ENCODE measurements at regions not wholly inside any gene's neighbourhood (a gene's known extent, or its start where the extent isn't known, plus 50 kb on each side); places are given as distances from the start of the nearest gene placed in this dataset.

DNA sequence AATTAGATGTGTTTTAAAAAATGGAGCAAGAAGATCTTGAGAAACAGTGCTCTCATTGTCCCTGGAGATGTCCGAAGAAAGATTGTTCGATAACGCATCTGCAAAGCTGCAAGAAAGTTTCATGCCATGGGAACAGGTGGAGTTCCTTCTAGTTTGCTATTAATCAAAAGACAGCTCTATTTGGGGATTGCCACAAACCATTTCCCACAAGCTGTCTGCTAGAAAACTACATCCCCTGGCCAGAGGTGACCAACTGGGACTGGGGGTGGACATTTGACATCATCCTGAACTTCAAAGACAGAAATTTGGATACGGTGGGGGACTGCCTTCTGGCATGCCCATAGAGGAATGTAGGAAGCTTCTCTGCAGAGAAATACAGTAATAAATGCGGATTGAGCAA is 50.8 kb upstream of the OSMR start:
- peak overlapping the region; percentile 24 for H3K27ac ChIP-seq
- H3K4me1 ChIP-seq = peaks cover 21% of the 10 kb centered on the region
- 92% methylated on average over 5 of the region's 5 CpGs for WGBS

DNA sequence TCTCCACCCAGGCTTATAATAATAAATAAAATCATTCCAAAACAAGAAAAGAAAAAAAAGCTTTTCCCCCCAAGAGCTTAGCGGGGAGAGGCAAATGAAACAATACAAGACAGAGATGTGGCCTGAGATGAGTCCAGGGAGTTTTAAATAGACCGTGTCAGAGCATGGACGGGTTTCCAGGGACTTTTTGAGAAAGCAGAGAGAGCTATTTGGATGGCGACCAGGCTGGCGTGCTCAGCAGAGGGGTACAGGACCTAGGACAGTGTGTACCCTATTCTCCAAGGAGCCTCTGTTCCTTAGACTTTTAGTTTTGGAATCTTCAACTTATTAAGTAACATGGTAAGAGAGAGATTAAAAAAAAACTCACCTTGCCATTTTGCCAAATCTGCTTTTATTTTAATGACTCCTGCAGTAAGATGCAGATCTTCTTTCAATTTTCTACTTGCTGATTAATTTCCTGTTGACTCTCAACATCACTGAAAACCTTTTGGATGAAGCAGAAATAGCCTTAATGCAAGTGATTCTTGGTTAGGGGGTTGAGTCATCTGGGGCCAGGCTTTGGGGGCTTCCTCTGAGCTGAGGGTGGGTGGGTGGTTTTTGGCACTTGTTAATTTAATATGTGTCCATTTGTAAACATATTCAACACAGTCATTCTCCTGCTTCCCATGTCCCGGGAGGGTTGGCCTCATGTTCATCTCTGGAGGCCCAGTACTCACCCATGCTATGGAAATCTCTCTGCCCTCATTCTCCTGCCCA is 49.6 kb upstream of the OSMR start:
- 32% methylated on average over 6 of the region's 6 CpGs for WGBS
- TF ChIP-seq, protein P1, sequence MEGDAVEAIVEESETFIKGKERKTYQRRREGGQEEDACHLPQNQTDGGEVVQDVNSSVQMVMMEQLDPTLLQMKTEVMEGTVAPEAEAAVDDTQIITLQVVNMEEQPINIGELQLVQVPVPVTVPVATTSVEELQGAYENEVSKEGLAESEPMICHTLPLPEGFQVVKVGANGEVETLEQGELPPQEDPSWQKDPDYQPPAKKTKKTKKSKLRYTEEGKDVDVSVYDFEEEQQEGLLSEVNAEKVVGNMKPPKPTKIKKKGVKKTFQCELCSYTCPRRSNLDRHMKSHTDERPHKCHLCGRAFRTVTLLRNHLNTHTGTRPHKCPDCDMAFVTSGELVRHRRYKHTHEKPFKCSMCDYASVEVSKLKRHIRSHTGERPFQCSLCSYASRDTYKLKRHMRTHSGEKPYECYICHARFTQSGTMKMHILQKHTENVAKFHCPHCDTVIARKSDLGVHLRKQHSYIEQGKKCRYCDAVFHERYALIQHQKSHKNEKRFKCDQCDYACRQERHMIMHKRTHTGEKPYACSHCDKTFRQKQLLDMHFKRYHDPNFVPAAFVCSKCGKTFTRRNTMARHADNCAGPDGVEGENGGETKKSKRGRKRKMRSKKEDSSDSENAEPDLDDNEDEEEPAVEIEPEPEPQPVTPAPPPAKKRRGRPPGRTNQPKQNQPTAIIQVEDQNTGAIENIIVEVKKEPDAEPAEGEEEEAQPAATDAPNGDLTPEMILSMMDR (IDR thresholded peaks at IDR 0.05) = no peak
- no peak for TF ChIP-seq EP300 (IDR thresholded peaks at IDR 0.05)
- TF ChIP-seq POLR2A (IDR thresholded peaks at IDR 0.05) = no peak
- TF ChIP-seq POLR2AphosphoS5 (IDR thresholded peaks at IDR 0.05) = peak in 1 of 3 donors; percentile 29
- H3K4me3 ChIP-seq = no peak overlapping the region
- H3K27me3 ChIP-seq = no peaks in the 10 kb centered on the region
- H3K9me3 ChIP-seq = no peaks in the 10 kb centered on the region
- DNase-seq (ENCODE audit: low spot score in 2 of 2) = peak; percentile 71 to 87
- H3K27ac ChIP-seq = peak overlapping the region; percentile 62
- H3K36me3 ChIP-seq = no peaks in the 10 kb centered on the region
- H3K4me1 ChIP-seq = peaks cover 26% of the 10 kb centered on the region

More for the DNA sequence above, 50.8 kb upstream of the OSMR start:
- no peaks in the 10 kb centered on the region for H3K36me3 ChIP-seq
- no peak overlapping the region for H3K4me3 ChIP-seq
- TF ChIP-seq POLR2A (IDR thresholded peaks at IDR 0.05) (no peak), EP300 (IDR thresholded peaks at IDR 0.05) (no peak), POLR2AphosphoS5 (IDR thresholded peaks at IDR 0.05) (no peak)
- TF ChIP-seq, protein P1 (IDR thresholded peaks at IDR 0.05) = no peak
- DNase-seq (ENCODE audit: low spot score in 2 of 2) = no peak
- H3K9me3 ChIP-seq = no peaks in the 10 kb centered on the region
- no peaks in the 10 kb centered on the region for H3K27me3 ChIP-seq
